ENCODE measurements at regions not wholly inside any gene's neighbourhood (a gene's known extent, or its start where the extent isn't known, plus 50 kb on each side); places are given as distances from the start of the nearest gene placed in this dataset.

DNA sequence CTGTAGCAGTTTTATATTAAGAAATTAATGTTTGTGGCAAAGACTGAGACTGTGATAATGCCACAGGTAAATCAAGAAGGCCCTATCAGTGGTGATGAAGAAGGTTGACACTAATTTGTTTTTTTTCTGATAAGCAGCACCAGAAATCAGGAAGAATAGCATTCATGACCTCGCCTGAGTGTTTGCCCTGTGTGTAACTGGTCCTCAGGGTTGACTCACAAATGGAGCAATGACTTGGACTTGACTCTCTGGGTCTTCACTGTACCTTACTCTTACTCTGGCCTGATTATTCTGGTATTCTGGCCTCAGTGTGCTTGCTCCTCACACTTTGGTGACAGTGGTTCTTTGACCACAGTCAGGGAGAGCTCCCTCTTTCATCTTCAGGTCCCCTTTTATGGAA lies 243.9 kb downstream of the HAO1 start:
- TF ChIP-seq CHD2 (IDR thresholded peaks at IDR 0.05; ENCODE audit: low read length, partially characterized antibody) = no peak
- TF ChIP-seq, protein P1, sequence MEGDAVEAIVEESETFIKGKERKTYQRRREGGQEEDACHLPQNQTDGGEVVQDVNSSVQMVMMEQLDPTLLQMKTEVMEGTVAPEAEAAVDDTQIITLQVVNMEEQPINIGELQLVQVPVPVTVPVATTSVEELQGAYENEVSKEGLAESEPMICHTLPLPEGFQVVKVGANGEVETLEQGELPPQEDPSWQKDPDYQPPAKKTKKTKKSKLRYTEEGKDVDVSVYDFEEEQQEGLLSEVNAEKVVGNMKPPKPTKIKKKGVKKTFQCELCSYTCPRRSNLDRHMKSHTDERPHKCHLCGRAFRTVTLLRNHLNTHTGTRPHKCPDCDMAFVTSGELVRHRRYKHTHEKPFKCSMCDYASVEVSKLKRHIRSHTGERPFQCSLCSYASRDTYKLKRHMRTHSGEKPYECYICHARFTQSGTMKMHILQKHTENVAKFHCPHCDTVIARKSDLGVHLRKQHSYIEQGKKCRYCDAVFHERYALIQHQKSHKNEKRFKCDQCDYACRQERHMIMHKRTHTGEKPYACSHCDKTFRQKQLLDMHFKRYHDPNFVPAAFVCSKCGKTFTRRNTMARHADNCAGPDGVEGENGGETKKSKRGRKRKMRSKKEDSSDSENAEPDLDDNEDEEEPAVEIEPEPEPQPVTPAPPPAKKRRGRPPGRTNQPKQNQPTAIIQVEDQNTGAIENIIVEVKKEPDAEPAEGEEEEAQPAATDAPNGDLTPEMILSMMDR (IDR thresholded peaks at IDR 0.05) = no peak

All from A549 (cell line).